Heart left ventricle (tissue), 16 donors: ENCODE measurements at regions not wholly inside any gene's neighbourhood (a gene's known extent, or its start where the extent isn't known, plus 50 kb on each side); places are given as distances from the start of the nearest gene placed in this dataset.

Experiments
- ATAC-seq, 4 donors: fragments of 200-7000 bp; cut with Tn5 transposase; one replicate each; pipeline ENCODE4 v1.9.1; 2020 to 2022; ENCODE audit warnings: moderate library complexity in 4 of 4, mild to moderate bottlenecking in 3 of 4, moderate number of reproducible peaks in 1 of 4
- DNase-seq, 5 donors: peaks; one replicate each; pipeline ENCODE4 v3.0.0-alpha.2; 2020
- H3K27ac ChIP-seq, 12 donors: fragments of 200-600 bp; sonication (generic) in 4 of 12; one replicate each; pipeline versions ENCODE4 v1.5.0 to v1.8.0; 2016 to 2022; ENCODE audit warnings: mild to moderate bottlenecking in 2 of 12
- H3K27me3 ChIP-seq, 9 donors: fragments of 200-600 bp; sonication (generic) in 2 of 9; one replicate each; pipeline versions ENCODE4 v1.5.1 to v1.8.0; 2016 to 2022; ENCODE audit warnings: mild to moderate bottlenecking in 3 of 9
- H3K36me3 ChIP-seq, 9 donors: fragments of 200-600 bp; sonication (generic) in 2 of 9; one replicate each; pipeline versions ENCODE4 v1.5.0 to v1.8.0; 2018 to 2022; ENCODE audit warnings: mild to moderate bottlenecking in 2 of 9
- H3K4me1 ChIP-seq, 12 donors: fragments of 200-600 bp; sonication (generic) in 4 of 12; one replicate each; pipeline versions ENCODE4 v1.5.0 to v1.8.0; 2016 to 2022; ENCODE audit warnings: mild to moderate bottlenecking in 3 of 12
- H3K4me3 ChIP-seq, 12 donors: fragments of 200-600 bp; sonication (generic) in 4 of 12; one replicate each; pipeline versions ENCODE4 v1.5.0 to v1.8.0; 2017 to 2022; ENCODE audit warnings: mild to moderate bottlenecking in 9 of 12, moderate library complexity in 4 of 12
- H3K9me3 ChIP-seq, 12 donors: fragments of 200-600 bp; sonication (generic) in 4 of 12; one replicate each; pipeline versions ENCODE4 v1.5.0 to v1.8.0; 2016 to 2022; ENCODE audit warnings: mild to moderate bottlenecking in 1 of 12
- CTCF ChIP-seq, 12 donors: fragments of 200-600 bp; sonication (generic) in 4 of 12; IDR thresholded peaks; one replicate each; pipeline versions ENCODE4 v1.5.0 to v1.8.0; 2018 to 2022; ENCODE audit warnings: antibody characterized with exemption in 12 of 12, mild to moderate bottlenecking in 5 of 12
- POLR2A ChIP-seq, 2 donors: fragments of 450-650 bp; IDR thresholded peaks; one replicate each; pipeline ENCODE4 v1.6.1; 2017; ENCODE audit warnings: antibody characterized with exemption in 2 of 2, mild to moderate bottlenecking in 2 of 2, moderate library complexity in 2 of 2
- WGBS, 4 donors: extraction: QIAGEN DNeasy Blood & Tissue Kit in 2 of 4; methylation state at CpG; one replicate each; pipeline versions ENCODE4 v1.1.5 to v1.1.7; 2013 to 2018; 5-methylcytosine and 5-hydroxymethylcytosine counted together
- intact Hi-C, 10 donors: fragments of 100-400 bp; cut with DNase I; formaldehyde crosslinking; loops; one replicate each; pipeline versions ENCODE4 v1.11.1 to v1.14.2; 2022
- donor health status: ischemic (EF 13 %, LVEDD 7.1; RV severe dilation, severe dysfunction).
- donor health status: healthy with polysubstance abuse.
- donor health status: DM: no; HTN: yes; CAD: no.
- donor health status: DM: no; HTN: no; CAD: no.
- donor health status: ischemic (EF 25% LVEDD 6.9; RV normal size, moderate dysfunction).
- donor health status: ischemic (EF 25% LVEDD 5.7; RV mildly dilated, moderate dysfunction).
- donor health status: healthy.
- donor health status: DM: yes; HTN: yes; CAD: no.
- donor health status: ischemic (EF 35%, LVEDD 5.7; RV mildly dilated, moderate dysfunction).
- donor health status: nonischemic (EF 11% LVEDD 7.7; RV severe dilation, severe dysfunction).
- donor health status: DM: yes; HTN: yes; CAD: no.
- donor health status: PGD.
- donor health status: ischemic (EF 29% LVEDD 5.4; RV normal size, mild dysfunction).
- donor health status: nonischemic (EF 23%, LVEDD 6.1; RV moderate dilation, normal function).

- H3K27me3 ChIP-seq = no peaks in the 10 kb centered on the region
- ATAC-seq = no peak
- H3K27ac ChIP-seq = peak overlapping the region in 4 of 12 donors; percentile 15 to 40 (median 25)
- DNase-seq = no peak
- H3K9me3 ChIP-seq = peaks cover 0 to 8% (median 0%) of the 10 kb centered on the region in 12 donors
- intact Hi-C loops = no loop called here
- no peak overlapping the region for H3K4me3 ChIP-seq
- TF ChIP-seq POLR2A (IDR thresholded peaks at IDR 0.05) (no peak), CTCF (IDR thresholded peaks at IDR 0.05) (no peak)
- H3K4me1 ChIP-seq = peaks cover 0 to 16% (median 8%) of the 10 kb centered on the region in 12 donors
- WGBS, 4 donors = 31 to 64% (median 35%) methylated on average over 4 of the region's 4 CpGs
- H3K36me3 ChIP-seq = no peaks in the 10 kb centered on the region
Measured at GRCh38 chr2:41482659-41483058, 565.2 kb upstream of the PKDCC start.

GRCh38 chr2:41483226-41483625, 564.6 kb upstream of the PKDCC start:
- H3K36me3 ChIP-seq = no peaks in the 10 kb centered on the region
- TF ChIP-seq CTCF (IDR thresholded peaks at IDR 0.05) (no peak), POLR2A (IDR thresholded peaks at IDR 0.05) (no peak)
- H3K4me1 ChIP-seq = peaks cover 0 to 18% (median 8%) of the 10 kb centered on the region in 12 donors
- peak overlapping the region in 4 of 12 donors; percentile 16 to 40 (median 26) for H3K27ac ChIP-seq
- DNase-seq = no peak
- H3K9me3 ChIP-seq = peaks cover 0 to 8% (median 0%) of the 10 kb centered on the region in 12 donors
- no peak for ATAC-seq
- no peak overlapping the region for H3K4me3 ChIP-seq
- WGBS, 4 donors = 32 to 52% (median 42%) methylated on average over 2 of the region's 2 CpGs
- H3K27me3 ChIP-seq = no peaks in the 10 kb centered on the region
- intact Hi-C loops = no loop called here

DNA sequence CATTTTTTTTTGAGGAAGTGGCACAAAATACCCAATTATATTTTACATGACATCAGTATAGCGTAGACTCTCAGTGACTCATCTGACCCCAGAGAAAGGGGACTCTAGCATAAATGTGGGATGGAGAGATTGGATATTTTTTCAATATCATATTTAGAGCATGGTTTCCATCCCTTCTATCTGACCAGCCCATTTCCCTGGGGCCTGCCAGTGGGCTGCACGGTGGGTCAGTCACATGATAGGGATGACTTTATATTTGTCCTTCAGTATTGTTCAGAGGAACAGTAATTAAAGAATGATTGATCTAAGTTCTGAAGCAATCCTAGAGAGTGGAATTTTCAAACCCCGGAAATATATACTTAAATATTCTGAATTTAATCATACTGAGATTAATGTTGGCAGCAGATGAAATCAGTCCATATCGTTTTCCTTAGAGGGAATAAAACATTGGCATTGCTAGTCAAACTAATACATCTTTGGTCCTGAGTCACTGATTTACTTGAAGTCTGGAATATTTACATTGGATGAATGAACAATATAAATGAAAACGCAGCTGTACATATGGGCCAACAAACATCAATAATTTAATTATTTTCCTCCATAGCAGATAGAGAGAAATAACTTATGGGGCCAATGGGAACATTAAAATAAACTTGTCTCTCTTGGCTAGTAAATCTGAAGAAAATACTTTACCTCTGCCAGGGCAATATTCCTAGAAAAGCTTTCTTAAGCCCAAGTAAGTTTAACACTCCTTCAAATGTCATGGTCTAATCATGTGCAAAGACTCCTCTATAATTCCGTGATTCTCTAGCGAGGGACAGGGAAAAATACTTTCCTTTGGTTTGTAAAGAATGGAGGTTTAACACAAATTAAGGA, 563.6 kb upstream of the PKDCC start:
- peaks cover 0 to 8% (median 0%) of the 10 kb centered on the region in 12 donors for H3K9me3 ChIP-seq
- DNase-seq (no peak), ATAC-seq (no peak)
- H3K4me3 ChIP-seq = no peak overlapping the region
- H3K36me3 ChIP-seq = no peaks in the 10 kb centered on the region
- peak overlapping the region in 1 of 12 donors; percentile 40 for H3K27ac ChIP-seq
- H3K27me3 ChIP-seq = no peaks in the 10 kb centered on the region
- intact Hi-C loops = no loop called here
- H3K4me1 ChIP-seq = peaks cover 0 to 27% (median 12%) of the 10 kb centered on the region in 12 donors
- WGBS, 4 donors = 69 to 76% (median 72%) methylated on average over 7 of the region's 7 CpGs
- TF ChIP-seq CTCF (IDR thresholded peaks at IDR 0.05) (no peak), POLR2A (IDR thresholded peaks at IDR 0.05) (no peak)

DNA sequence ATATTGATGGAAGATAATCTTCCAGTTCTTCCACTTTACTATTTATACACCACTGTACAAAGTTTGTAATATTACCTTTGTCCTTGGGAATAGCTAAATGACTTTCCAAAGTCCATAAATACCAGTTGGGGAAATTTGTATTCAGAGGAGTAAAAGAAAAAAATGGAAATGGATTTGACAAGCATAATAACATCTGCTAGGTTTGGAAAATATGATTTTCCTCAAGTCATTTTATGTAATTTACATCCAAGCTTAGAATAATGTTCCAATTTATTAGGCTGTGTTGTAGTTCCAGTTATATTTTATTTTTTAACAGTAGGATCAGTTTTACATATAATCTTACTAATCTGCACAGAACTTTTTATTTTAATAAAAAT, 563.0 kb upstream of the PKDCC start:
- Histone ChIP-seq H3K9me3 (peaks cover 0 to 11% (median 0%) of the 10 kb centered on the region in 12 donors), H3K4me1 (peaks cover 0 to 27% (median 13%) of the 10 kb centered on the region in 12 donors), H3K4me3 (no peak overlapping the region), H3K27me3 (no peaks in the 10 kb centered on the region), H3K36me3 (no peaks in the 10 kb centered on the region), H3K27ac (no peak overlapping the region)
- DNase-seq = no peak
- intact Hi-C loops = loop anchor here in 1 of 10 donors (5.0 kb wide), 1 partner anchor 73 kb away; no protein-coding TSS in a partner anchor
- no peak for ATAC-seq
- TF ChIP-seq CTCF (IDR thresholded peaks at IDR 0.05) (no peak), POLR2A (IDR thresholded peaks at IDR 0.05) (no peak)
